GM21390 (cell line): ENCODE measurements at regions not wholly inside any gene's neighbourhood (a gene's known extent, or its start where the extent isn't known, plus 50 kb on each side); places are given as distances from the start of the nearest gene placed in this dataset.

Experiments used
- ATAC-seq: cut with Tn5 transposase; IDR thresholded peaks from one replicate; pipeline ENCODE4 v1.9.1; 2021; ENCODE audit not compliant: unreplicated experiment

DNA sequence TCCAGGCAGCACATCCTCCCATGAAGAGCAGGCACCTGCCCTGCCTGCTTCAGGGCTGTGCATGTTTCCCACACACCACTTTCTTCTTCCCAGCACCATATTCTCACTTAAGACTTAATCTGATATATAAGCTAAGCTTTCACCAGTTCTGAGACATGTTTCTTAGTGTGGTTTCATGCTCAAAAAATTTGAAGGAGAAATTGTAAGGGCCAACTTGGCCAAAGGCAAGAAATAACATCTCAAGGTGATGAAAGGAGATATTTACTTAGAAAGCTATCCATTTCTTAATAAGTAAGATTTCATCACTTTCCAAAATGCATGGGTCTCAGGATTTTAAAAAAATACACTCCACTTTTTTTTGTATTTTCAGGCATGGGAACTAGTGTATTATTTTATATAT is 468.1 kb upstream of the AKR1E2 start:
- no peak for ATAC-seq

DNA sequence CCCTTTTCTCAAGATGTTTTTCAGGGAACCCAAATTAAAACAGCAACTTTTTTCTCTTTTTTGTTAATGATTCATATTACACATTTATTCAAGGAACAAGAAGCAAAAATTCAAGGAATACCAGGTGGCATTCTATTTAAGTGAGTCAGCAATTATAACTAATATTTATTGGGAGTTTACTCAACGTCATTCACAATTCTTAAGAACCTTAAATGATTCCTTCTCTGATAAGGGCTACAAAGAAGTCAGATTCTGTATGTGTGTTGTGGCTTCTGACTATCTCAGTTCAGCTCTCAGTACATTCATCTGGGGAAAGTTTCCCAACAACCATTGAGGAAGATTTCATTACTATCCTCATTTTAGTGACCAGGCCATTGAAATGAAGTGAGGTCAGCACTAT is 470.7 kb upstream of the AKR1E2 start:
- ATAC-seq, result no peak

DNA sequence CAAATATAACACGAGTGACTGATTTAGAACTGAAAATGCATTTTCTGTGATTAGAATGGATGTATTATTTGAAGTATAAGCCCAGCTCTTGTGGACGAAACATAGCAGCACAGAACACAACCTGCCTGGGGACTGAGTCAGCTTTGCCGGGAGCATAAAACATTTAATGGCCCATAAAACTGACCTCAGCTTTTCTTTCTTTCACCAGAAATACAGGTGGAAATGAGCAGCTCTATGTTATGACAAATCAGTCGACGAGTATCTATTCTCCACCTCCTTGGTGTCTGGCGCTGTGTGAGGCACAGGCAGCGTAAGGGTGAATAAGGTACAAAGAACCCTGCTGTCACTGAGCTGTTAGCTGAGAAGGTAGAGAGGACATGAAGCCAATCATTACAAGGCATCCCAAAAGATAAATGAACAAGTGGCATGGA is 471.6 kb upstream of the AKR1E2 start:
- ATAC-seq, result no peak

DNA sequence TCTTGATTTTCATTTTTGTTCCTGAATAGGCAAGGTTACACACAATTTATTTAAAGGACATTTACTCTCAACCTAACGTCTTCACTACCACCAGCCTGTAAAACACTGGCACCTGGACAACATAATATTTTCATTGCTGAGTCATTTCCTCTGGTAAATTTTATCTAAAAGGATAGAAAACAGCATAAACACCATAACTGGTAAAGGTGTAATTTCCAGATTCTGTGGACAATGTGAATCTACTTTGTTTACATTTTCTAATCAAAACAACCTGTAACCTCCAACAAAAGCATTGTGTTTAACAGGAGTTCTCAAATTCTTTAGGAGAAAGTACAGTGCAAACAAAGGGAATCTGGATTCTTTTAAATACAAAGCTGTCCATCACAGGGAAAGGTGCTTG is 472.0 kb upstream of the AKR1E2 start:
- ATAC-seq, result no peak

DNA sequence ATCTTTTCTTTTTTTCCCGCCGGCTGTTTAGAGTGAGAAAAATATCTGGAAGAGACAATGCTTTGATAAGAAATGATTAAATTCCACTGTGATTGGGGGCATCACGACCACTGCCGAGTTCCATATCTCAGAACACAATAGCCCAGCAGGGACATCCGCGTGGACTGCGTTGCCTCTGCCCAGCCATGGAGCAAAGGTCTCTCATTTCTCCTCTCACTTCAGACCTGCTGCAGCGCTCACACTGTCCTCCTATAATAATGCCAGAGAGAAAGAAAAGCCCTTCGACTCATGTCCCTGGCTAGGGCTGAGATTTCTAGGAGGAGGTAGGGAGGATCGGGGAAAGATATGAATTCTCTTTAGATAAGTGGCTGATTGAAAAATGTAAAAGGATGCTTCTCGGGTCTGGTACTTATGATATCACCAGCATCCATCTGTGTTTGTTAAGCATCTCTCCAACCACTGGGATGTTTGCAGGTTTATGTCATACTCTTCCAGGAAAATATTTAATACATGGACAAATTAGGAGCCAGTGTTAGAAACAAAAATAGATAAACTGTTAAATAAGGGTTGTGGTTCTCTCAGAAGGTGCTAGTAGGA is 472.9 kb upstream of the AKR1E2 start:
- no peak for ATAC-seq

DNA sequence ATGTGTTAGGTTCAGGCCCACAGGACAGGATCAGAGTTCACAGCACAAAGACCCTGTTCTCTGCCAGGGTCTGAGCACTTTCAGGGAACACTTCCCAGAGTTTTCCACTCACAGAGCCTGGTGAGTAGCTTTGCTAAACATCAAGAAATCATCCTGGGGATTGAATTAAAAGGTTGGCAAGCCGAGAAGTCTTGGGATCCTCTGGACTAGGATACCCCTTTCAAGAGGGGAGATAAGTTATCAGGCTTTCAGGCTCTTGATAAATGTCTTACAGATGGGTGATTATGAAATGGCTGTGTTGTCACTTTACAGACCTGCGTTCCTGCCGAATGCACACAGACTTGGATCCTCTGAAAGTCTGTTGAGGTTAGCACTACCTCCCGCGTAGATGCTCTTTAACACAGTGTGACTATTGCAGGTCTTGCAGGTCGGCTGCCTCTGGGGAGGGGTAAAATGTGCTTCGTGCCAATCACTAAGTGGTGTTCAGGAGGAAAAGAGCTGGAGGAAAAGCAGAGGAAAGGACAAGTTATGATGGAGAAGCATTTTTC is 473.5 kb upstream of the AKR1E2 start:
- no peak for ATAC-seq

DNA sequence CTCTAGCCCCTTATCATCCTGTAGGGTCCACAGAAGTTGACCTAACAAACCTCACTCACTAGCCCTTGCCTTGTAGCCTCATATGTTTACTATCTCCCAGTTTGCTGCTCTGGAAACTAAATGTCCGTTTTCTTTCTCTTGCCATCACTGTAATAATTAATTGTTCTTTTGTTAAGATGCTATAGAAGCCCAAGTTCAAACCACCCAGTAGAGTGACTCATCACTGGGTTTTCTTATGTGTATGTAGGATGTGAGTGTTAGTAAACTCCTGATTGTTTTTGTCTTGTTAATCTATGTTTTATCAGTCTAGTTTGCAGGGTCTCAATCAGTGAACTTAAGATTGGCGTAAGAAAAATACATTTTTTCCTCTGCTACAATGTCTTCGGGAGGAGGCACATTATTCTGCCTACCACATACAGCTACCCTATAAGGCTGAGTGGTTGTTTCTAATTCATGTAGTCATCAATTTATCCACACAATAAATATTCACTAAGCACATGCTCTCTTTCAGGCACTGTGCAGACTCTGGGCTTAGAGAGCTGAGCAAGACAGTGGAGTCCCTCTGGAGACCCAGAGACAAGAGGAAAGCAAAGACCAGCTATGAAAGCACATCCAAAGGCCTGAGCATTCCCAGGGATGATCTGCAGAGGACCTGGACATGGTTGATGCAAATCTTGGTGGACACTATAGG is 474.1 kb upstream of the AKR1E2 start:
- ATAC-seq, result no peak

DNA sequence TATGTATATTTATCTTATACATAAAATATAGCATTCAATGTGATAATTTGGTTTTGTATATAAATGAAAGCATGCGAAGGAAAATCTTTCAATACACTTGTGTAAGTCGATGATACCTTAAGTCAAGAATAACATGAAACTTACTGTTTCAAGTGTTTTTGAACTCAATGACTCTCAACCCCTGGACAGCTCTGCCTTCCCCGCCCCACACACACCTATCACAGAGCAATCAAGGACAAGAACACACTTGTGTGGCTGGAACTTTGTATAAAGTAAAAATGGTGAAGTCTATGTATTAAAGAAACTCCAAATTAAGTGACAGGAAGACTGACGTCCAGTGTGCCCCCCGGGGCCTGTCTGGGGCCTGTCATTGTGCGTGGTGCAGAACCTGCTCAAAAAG is 478.6 kb upstream of the AKR1E2 start:
- ATAC-seq, result no peak

DNA sequence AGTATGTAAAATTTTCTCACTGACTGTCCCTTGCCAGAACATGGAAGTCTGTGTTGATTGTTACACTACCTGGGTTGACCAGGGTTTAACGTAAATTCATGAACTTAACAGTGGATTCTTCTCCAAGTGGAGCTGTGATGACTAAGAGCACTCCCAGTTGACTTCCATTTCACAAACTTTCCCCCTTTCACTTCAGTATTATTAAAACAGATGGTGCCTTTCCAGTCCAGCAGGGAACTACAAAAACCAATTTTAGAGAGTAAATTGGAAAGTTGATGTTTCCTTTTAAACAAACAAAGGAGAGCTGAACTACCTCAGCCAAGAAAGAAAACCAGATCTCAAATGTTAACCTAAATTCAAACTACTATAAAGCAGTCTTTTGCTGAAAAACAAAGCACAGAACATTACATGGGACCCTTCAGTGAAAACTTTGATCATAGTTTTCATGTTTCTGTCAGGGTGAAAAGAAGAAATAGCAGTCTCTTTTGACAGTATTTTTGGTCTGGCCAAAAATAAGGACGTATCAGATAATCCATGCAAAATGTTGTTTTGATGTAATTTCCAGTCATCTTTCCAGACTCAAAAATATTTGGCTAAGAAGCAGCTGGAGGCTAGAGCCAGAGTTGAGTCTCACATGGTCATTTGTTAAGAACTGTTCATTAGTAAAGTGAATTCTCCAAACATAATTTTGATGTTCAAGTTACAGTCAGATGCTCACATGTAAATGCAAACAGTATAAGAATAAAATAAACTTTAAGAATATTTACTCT is 479.9 kb upstream of the AKR1E2 start:
- ATAC-seq, result no peak

DNA sequence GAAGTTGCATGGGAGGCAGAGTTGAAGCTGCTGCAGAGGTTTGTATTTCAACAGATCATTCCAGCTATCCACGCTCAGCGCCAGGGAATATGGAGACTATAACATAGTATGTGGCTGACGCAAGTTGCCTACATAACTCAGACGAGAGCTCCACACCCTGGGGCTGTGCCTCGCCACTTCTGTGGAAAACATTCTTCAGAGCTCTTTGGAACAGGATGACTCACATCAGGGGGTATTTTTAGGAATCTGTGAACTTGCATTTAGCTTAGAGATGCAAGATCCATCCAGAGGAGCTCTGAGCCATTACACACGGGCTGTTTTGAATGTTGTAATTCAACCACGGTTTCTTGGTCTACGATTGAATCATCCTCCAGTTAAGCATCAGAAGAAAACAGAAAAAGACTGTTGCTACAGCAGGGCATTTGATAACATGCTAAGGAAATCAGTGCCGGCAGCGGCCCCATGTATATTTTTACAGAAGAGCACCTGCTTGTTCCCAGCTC is 481.5 kb upstream of the AKR1E2 start:
- no peak for ATAC-seq

DNA sequence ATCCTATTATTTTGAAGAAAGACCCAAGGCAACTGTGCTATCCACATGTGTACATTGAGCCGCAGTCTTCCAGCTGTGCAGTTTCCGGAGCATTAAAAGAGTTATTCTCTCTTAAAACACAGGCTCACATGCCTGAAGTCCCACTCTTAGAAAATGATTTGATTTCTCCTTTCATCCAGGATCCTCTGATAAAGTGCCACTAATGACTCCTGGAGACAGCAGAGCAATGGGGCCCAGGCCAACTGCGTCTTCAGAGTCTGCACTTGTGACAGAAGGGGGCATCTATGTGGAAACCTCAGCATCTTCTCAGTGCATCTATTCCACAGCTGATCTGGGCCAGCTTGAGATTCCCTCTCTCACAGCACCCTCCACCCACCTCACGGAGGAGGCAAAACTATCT is 482.1 kb upstream of the AKR1E2 start:
- ATAC-seq, result no peak

DNA sequence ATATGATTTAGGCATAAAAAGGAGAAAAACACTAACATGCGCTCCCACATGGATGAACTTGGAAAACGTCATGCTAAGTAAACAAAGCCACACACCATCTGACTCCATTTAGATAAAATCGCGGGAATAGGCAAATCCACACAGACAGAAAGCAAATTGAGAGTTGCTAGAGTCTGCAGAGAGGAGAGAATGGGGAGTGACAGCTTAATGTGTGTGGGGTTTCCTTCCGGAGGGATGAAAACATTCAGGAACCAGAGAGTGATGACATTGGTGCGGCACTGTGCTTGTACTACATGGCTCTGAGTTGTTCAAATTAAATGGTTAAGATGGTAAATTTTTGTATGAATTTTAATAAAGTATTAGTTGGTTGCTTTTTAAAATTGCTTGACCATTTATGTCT is 482.9 kb upstream of the AKR1E2 start:
- ATAC-seq, result no peak

DNA sequence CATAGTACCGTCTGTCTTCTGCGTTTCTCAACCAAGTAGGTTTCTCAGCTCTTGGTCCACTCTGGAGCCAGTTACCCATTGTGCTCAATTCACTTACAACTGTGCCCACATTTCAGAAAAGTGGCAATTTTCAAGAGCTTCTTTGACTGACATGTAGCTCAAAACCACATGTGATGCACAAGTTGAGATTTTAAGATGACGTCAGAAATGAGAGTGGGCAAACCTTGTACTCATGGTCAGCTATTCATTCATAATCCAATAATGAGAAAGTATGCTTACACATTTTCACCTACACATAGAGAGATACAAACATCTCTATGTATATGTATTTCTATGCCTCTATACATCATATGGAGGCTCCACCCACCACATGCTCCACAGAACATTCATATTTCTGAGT is 487.2 kb upstream of the AKR1E2 start:
- ATAC-seq, result no peak

DNA sequence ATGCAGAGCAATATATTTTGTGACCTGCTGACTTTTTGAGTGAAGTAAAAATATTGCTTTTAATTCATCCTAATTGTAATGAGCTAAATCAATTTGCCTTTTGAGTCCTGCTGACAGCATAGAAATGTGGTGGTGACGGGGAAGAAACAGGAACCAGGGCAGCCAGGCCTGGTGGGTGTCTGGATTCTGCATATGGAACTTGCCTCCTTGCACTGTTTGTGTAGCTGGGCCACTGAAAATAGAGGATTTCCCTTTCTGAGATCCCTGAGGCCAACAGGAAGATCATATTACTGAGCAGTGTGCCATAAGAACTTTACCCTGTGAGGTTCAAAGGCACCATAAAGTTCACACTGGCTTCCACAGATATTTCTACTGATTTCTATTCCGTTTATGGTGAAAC is 488.4 kb upstream of the AKR1E2 start:
- no peak for ATAC-seq

DNA sequence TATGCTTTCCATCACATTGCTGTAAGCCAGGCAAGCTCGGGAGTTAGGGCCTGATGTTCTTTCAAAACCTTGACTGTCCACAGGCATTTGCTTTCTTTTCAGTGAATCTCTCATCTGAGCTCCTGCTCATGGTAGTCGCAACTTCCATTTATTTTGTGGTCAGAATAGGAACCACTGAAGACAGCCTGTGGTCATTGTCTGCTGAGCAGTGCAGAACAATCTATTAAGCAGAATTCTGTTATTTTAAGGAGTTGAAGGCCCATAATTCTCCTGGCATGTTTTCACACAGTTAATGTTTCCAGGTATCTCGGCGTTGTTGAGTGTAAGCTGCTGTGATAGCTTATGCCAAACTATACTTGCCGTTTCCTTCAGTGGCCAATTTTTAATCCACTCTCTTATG is 491.1 kb upstream of the AKR1E2 start:
- no peak for ATAC-seq

DNA sequence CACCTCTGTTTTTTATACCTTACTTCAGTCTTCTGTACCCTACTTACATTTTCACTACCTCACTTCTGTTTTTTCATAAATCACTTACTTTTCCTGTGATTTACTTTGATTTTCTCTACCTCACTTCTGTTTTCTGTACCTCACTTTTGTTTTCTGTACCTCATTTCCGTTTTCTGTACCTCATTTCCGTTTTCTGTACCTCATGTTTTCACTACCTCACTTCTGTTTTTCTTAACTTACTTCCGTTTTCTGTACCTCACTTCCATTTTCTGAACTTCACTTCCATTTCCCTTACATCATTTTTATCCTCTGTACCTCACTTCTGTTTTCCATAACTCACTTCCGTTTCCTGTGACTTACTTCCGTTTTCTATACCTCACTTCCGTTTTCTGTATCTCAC is 492.0 kb upstream of the AKR1E2 start:
- ATAC-seq, result no peak

DNA sequence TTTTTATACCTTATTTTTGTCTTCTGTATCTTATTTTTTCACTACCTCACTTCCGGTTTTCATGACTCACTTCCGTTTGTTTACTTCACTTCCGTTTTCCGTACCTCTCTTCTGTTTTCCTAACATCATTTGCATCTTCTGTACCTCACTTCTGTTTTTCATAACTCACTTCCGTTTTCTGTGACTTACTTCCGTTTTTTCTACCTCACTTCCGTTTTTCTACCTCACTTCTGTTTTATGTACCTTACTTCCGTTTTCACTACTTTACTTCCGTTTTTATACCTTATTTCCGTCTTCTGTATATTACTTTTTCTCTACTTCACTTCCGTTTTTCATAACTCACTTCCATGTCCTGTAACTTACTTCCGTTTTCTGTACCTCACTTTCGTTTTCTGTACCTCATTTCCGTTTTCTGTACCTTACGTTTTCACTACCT is 492.5 kb upstream of the AKR1E2 start:
- ATAC-seq, result no peak

DNA sequence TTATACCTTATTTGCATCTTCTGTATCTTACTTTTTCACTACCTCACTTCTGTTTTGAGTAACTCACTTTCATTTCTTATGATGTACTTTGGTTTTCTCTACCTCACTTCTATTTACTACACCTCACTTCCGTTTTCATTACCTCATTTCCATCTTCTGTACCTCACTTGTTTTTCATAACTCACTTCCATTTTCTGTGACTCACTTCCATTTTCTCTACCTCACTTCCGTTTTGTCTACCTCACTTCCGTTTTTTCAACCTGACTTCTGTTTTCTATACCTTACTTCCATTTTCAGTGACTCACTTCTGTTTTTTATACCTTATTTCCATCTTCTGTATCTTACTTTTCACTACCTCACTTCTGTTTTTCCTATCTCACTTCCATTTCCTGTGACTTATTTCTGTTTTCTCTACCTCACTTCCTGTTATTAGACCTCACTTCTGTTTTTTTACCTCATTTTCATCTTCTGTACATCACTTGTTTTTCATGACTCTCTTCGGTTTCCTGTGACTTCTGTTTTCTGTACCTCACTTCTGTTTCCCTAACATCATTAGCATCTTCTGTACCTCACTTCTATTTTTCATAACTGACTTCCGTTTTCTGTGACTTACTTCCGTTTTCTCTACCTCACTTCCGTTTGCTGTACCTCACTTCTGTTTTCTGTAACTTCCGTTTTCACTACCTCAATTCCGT is 493.1 kb upstream of the AKR1E2 start:
- no peak for ATAC-seq

DNA sequence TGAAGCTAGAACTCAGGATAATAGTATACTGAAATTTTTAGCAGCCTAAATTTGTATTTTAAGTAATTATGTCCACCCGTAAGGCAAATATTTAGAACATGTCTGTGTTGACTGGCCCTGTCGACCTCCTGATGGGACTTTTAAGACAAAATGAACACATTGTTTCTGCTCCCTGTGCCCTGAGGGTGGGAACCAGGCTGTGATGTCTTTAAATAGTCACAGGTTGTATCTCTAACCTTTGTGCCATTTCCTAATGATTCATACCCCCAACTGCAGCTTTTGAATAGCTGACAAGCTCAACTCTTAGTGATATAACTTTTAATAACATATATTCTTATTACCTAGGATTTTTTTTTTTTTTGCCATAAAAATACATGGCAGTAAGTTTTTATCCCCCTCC is 494.9 kb upstream of the AKR1E2 start:
- ATAC-seq, result no peak

DNA sequence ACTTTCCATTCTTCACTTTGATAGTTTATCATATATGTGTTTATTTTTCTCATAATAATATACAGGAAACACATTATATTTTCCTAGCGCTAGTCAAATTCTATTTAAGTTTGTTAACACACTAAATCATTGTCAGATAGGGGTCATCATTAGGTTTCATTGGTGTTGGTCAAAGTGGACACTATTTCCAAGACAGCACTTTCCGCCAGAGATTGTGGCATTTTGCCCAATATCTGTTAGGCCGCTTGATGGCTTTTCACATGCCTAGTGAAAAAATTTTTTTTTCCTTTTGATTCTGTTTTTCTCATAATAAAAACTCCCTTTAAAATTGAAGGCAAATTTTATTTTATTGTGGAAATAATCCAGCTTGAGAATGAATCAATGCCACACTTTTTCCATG is 495.4 kb upstream of the AKR1E2 start:
- no peak for ATAC-seq

DNA sequence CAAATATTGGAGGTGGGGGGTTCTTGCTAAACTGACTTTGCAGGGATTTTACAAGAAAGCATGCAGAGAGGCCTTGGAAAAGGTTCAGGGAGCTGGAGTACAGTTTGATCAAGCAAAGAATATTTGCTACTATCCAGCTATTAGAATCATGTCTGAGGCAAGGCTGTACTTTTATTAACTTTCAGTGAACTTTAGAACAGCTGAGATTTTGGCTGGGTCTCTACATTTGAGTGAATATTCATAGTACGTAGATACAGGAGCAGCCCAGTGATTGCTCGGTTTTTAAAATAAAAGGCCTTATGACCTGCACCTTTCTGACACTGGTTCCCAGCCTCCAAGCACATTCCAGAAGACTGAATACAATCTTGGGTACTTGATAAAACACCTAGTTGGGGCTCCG is 496.8 kb upstream of the AKR1E2 start:
- no peak for ATAC-seq
